GM06990 (cell line): ENCODE measurements at regions not wholly inside any gene's neighbourhood (a gene's known extent, or its start where the extent isn't known, plus 50 kb on each side); places are given as distances from the start of the nearest gene placed in this dataset.
"Not testable (repeated sequence)": the region's sequence is repeated elsewhere in the genome, so short reads cannot be mapped to it uniquely, and the experiment has no call there.

Source experiments
- DNase-seq: peaks from one replicate; pipeline ENCODE4 v3.0.0-alpha.2; 2011; ENCODE audit not compliant: insufficient read length; ENCODE audit errors: extremely low read depth
- H3K27me3 ChIP-seq: replicated peaks from 2 replicates; pipeline ENCODE4 v1.6.0; 2011; ENCODE audit warnings: low read length; ENCODE audit not compliant: control insufficient read depth, insufficient read depth
- H3K36me3 ChIP-seq: 2 replicates; pipeline ENCODE4 v1.5.1; 2011; ENCODE audit warnings: low read length; ENCODE audit not compliant: control insufficient read depth, insufficient read depth
- H3K4me3 ChIP-seq: replicated peaks from 2 replicates; pipeline ENCODE4 v1.5.1; 2011; ENCODE audit warnings: low read depth, mild to moderate bottlenecking, control low read depth, low read length

- DNase-seq, H3K36me3 ChIP-seq, H3K27me3 ChIP-seq, H3K4me3 ChIP-seq: not testable (repeated sequence)
These were observed 63.5 kb downstream of the UNC93B1 start for GRCh38 chr11:67940440-67940839.

- not testable (repeated sequence) for H3K27me3 ChIP-seq, H3K36me3 ChIP-seq, H3K4me3 ChIP-seq, DNase-seq
These were observed 64.9 kb downstream of the UNC93B1 start for GRCh38 chr11:67938964-67939363.

GRCh38 chr11:67938371-67938770, 65.5 kb downstream of the UNC93B1 start:
- H3K36me3 ChIP-seq, DNase-seq, H3K27me3 ChIP-seq, H3K4me3 ChIP-seq: not testable (repeated sequence)

GRCh38 chr11:67923565-67923964, 80.3 kb downstream of the UNC93B1 start:
- not testable (repeated sequence) for H3K27me3 ChIP-seq, H3K36me3 ChIP-seq, H3K4me3 ChIP-seq, DNase-seq

DNA sequence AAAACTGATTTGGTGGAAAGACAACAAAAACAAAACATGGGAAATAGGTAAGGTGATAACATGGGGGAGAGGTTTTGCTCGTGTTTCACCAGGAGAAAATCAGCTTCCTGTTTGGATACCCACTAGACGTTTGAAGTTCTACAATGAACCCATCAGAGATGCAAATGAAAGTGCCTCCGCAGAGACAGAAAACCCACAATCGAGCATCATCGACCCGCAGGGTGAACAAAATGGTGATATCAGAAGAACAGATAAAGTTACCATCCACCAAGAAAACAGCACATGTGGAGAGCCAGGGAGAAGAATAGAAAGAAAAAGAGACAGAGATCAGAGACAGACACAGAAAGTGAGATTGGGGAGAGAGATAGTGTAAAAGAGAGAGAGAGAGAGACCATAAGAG, 83.4 kb downstream of the UNC93B1 start:
- H3K36me3 ChIP-seq, H3K27me3 ChIP-seq, DNase-seq, H3K4me3 ChIP-seq: not testable (repeated sequence)

DNA sequence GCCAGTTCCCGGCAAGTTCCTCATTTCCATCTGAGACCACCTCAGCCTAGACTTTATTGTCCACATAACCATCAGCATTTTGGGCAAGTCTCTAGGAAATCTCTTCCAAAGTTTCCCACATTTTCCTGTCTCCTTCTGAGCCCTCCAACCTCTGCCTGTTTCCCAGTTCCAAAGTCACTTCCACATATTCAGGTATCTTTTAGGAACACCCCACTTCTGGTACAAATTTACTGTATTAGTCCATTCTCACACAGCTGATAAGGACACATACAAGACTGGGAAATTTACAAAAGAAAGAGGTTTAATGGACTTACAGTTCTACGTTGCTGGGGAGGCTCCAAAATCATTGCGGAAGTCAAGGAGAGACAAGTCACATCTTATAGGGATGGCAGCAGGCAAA, 91.7 kb downstream of the UNC93B1 start:
- H3K36me3 ChIP-seq, H3K4me3 ChIP-seq, H3K27me3 ChIP-seq, DNase-seq: not testable (repeated sequence)

- H3K36me3 ChIP-seq, H3K27me3 ChIP-seq, H3K4me3 ChIP-seq, DNase-seq: not testable (repeated sequence)
These were observed 92.7 kb downstream of the UNC93B1 start for GRCh38 chr11:67911211-67911610.

GRCh38 chr11:67910803-67911202, 93.1 kb downstream of the UNC93B1 start:
- DNase-seq, H3K4me3 ChIP-seq, H3K36me3 ChIP-seq, H3K27me3 ChIP-seq: not testable (repeated sequence)

GRCh38 chr11:67906969-67907368, 96.9 kb downstream of the UNC93B1 start:
- H3K27me3 ChIP-seq, H3K4me3 ChIP-seq, DNase-seq, H3K36me3 ChIP-seq: not testable (repeated sequence)

DNA sequence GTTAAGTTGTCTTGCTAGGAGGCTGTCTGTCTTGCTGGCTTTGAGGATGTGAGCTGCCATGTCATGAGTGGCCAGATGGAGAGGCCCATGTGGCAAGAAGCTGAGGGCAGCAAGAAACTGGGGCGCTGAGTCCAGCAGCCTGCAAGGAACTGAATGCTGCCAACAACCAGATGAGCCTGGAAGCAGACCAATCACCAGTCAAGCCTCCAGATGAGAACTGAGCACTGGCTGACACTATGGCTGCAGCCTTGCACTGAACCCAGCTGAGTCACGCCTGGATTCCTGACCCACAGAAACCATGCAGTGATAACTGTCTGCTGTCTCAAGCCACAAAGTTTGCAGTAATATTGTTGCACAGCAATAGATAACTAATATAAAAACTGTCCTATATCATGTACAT, 104.4 kb downstream of the UNC93B1 start:
- H3K27me3 ChIP-seq, DNase-seq: not testable (repeated sequence)

DNA sequence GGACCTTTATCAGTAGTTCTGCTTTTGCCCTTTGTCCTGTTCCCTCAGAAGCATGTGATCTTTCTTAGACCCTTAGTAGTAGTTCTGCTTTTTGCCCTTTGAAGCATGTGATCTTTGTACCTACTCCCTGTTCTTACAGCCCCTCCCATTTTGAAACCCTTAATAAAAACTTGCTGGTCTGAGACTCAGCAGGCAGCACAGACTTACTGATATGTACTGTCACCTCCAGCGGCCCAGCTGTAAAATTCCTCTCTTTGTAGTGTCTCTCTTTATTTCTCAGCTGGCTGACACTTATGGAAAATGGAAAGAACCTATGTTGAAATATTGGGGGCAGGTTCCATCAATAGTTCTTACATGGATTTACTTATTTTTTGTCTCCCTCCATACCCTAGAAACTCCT, 110.4 kb downstream of the UNC93B1 start:
- DNase-seq, H3K36me3 ChIP-seq, H3K27me3 ChIP-seq, H3K4me3 ChIP-seq: not testable (repeated sequence)

More for the DNA sequence above, 104.4 kb downstream of the UNC93B1 start:
- not testable (repeated sequence) for H3K4me3 ChIP-seq, H3K36me3 ChIP-seq

DNA sequence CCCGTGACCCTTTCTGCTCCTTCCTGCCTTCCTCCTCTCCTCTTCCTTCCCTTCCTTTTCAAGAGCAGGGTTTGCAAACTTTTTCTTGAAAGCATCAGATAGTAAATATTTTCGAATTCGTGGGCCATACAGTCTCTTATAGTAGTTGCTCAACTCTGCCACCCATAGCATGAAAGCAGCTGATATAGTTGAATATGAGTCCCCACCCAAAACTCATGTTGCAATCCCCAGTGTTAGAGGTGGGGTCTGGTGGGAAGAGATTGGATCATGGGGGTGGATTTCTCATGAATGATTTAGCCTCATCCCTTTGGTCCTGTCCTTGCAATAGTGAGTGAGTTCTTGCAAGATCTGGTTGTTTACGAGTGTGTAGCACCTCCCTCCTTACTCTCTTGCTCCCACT, 114.3 kb downstream of the UNC93B1 start:
- H3K4me3 ChIP-seq, DNase-seq, H3K27me3 ChIP-seq, H3K36me3 ChIP-seq: not testable (repeated sequence)

- H3K36me3 ChIP-seq, DNase-seq, H3K4me3 ChIP-seq, H3K27me3 ChIP-seq: not testable (repeated sequence)
These were observed 115.8 kb downstream of the UNC93B1 start for GRCh38 chr11:67888056-67888455.

- not testable (repeated sequence) for H3K36me3 ChIP-seq, H3K4me3 ChIP-seq, DNase-seq, H3K27me3 ChIP-seq
These were observed 117.2 kb downstream of the UNC93B1 start for GRCh38 chr11:67886672-67887071.

DNA sequence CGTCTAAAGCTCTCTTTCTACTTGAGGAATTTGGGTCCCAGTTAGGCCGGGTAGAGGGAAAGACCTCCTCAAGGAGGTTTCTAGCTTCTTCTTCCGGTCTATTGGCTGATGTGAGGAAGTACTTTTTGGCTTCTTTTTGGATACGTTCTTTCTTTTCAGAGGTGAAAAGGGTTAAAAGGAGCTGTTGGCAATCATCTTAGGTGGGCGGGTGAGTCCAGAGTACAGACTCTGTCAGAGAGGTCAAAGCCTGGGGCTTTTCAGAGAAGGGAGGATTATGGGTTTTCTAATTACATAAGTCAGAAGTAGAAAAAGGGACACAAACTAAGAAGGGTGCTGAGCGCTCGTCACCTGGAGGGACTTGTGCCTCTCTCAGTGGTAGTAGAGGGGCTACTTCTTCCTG, 117.7 kb downstream of the UNC93B1 start:
- not testable (repeated sequence) for DNase-seq, H3K36me3 ChIP-seq, H3K27me3 ChIP-seq, H3K4me3 ChIP-seq
